Ishikawa (cell line): ENCODE measurements at regions not wholly inside any gene's neighbourhood (a gene's known extent, or its start where the extent isn't known, plus 50 kb on each side); places are given as distances from the start of the nearest gene placed in this dataset.

Source experiments
- CEBPB ChIP-seq: IDR thresholded peaks from 2 replicates; pipeline ENCODE4 v1.6.1; 2012
- CREB1 ChIP-seq: IDR thresholded peaks from 2 replicates; pipeline ENCODE4 v1.6.1; 2012; ENCODE audit warnings: low read depth
- EGR1 ChIP-seq: IDR thresholded peaks from 2 replicates; pipeline ENCODE4 v1.6.1; 2012
- EP300 ChIP-seq: IDR thresholded peaks from 2 replicates; pipeline ENCODE4 v1.6.1; 2012; ENCODE audit warnings: borderline replicate concordance
- FOXM1 ChIP-seq: IDR thresholded peaks from 2 replicates; pipeline ENCODE4 v1.6.1; 2012; ENCODE audit warnings: low read depth, borderline replicate concordance
- MAX ChIP-seq: IDR thresholded peaks from 2 replicates; pipeline ENCODE4 v1.6.1; 2012
- NFIC ChIP-seq: IDR thresholded peaks from 2 replicates; pipeline ENCODE4 v1.6.1; 2012
- RAD21 ChIP-seq: IDR thresholded peaks from 2 replicates; pipeline ENCODE4 v1.6.1; 2012; ENCODE audit warnings: low read depth
- REST ChIP-seq: IDR thresholded peaks from 2 replicates; pipeline ENCODE4 v1.6.1; 2012; ENCODE audit warnings: low read depth, mild to moderate bottlenecking
- TAF1 ChIP-seq: IDR thresholded peaks from 2 replicates; pipeline ENCODE4 v1.6.1; 2012; ENCODE audit warnings: low read depth, mild to moderate bottlenecking
- TCF12 ChIP-seq: IDR thresholded peaks from 2 replicates; pipeline ENCODE4 v1.6.1; 2012; ENCODE audit warnings: low read depth
- TEAD4 ChIP-seq: IDR thresholded peaks from 2 replicates; pipeline ENCODE4 v1.6.1; 2012
- USF1 ChIP-seq: IDR thresholded peaks from 2 replicates; pipeline ENCODE4 v1.6.1; 2012
- YY1 ChIP-seq: IDR thresholded peaks from 2 replicates; pipeline ENCODE4 v1.6.1; 2012; ENCODE audit warnings: low read depth
- ZBTB7A ChIP-seq: IDR thresholded peaks from 2 replicates; pipeline ENCODE4 v1.6.1; 2012; ENCODE audit warnings: low read depth

GRCh38 chr14:44403193-44403592 is 103.9 kb downstream of the FSCB start:
- TF ChIP-seq EGR1, result no peak

- no peak for TF ChIP-seq USF1
- no peak for TF ChIP-seq EGR1
- no peak for TF ChIP-seq MAX
- no peak for TF ChIP-seq TCF12
- no peak for TF ChIP-seq TEAD4
- TF ChIP-seq ZBTB7A, result no peak
- no peak for TF ChIP-seq EP300
- TF ChIP-seq RAD21, result no peak
- no peak for TF ChIP-seq TAF1
- no peak for TF ChIP-seq CREB1
- TF ChIP-seq YY1, result no peak
- no peak for TF ChIP-seq REST
- no peak for TF ChIP-seq FOXM1
- TF ChIP-seq NFIC, result no peak
- TF ChIP-seq CEBPB, result no peak
Measured at GRCh38 chr14:44396226-44396625, 110.9 kb downstream of the FSCB start.

- TF ChIP-seq RAD21 (no peak), TAF1 (no peak), EP300 (no peak), NFIC (no peak), USF1 (no peak), FOXM1 (no peak), CREB1 (no peak), TEAD4 (no peak), REST (no peak), YY1 (no peak), MAX (no peak), TCF12 (no peak), CEBPB (no peak), EGR1 (no peak), ZBTB7A (no peak)
Measured at GRCh38 chr14:44392984-44393383, 114.1 kb downstream of the FSCB start.

DNA sequence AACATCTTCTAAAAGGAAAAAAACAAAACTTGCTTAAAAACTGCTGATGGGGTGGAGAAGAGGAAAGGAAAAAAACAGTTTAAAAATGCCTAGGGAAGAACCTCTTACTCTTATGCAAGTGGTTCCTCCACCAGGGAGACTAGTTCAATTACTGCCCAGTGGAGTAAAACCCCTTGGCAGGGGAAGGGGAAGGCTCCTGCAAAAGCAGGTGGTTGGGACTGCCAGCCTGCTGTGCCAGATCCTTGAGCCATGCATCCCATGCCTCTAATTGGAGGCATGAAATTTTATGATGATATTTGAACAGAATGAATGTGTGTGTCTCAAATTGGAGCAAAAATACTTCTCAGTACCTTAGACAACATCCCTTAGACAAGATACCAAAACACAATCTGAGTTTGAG is 118.8 kb downstream of the FSCB start:
- TF ChIP-seq USF1 (no peak), FOXM1 (no peak), EGR1 (no peak), TCF12 (no peak)

- TF ChIP-seq NFIC (no peak), FOXM1 (no peak), RAD21 (no peak), TCF12 (no peak), TEAD4 (no peak), CEBPB (no peak), YY1 (no peak), MAX (no peak), EP300 (no peak), EGR1 (no peak), REST (no peak), TAF1 (no peak), CREB1 (no peak), ZBTB7A (no peak), USF1 (no peak)
Measured at GRCh38 chr14:44385906-44386305, 121.2 kb downstream of the FSCB start.
